HCT116 (cell line): ENCODE measurements at regions not wholly inside any gene's neighbourhood (a gene's known extent, or its start where the extent isn't known, plus 50 kb on each side); places are given as distances from the start of the nearest gene placed in this dataset.
"Not testable (repeated sequence)": the region's sequence is repeated elsewhere in the genome, so short reads cannot be mapped to it uniquely, and the experiment has no call there.

Experiments
- ATAC-seq: fragments of 200-7000 bp; cut with Tn5 transposase; 2 replicates; pipeline ENCODE4 v1.9.1; 2020; ENCODE audit warnings: mild to moderate bottlenecking, moderate library complexity
- BruUV-seq: library from RNA; stranded (reverse); fragments of 400-500 nt; replicated peaks from 2 replicates; lab custom pipeline; 2021; lab: Mats Ljungman, UMichigan
- CTCF ChIA-PET: fragments of 300-600 bp; sonication (Branson Sonifier 250); formaldehyde crosslinking; loops from one replicate; lab custom pipeline; 2021; ENCODE audit warnings: antibody characterized with exemption; lab: Charles Lee
- POLR2A ChIA-PET: fragments of 300-600, 350-600 bp; sonication (Branson Sonifier 250); formaldehyde crosslinking; loops from one replicate; lab custom pipeline; 2021; ENCODE audit warnings: antibody characterized with exemption; lab: Charles Lee
- RAD21 ChIA-PET, 2 experiments: fragments of 300-600 bp; sonication (Branson Sonifier 250); formaldehyde crosslinking; loops; one replicate each; lab custom pipeline; 2023; ENCODE audit warnings: low total read pairs in 2 of 2; ENCODE audit not compliant: uncharacterized antibody in 2 of 2, unreplicated experiment in 2 of 2, low non-redundant PET in 1 of 2; lab: Charles Lee
- DNase-seq: peaks from one replicate; pipeline ENCODE4 v3.0.0-alpha.2; 2010; ENCODE audit warnings: low read depth, low spot score
- H2AFZ ChIP-seq: fragments of 200-600 bp; shearing (Covaris generic), sonication (generic); 2 replicates; pipeline ENCODE4 v1.6.1; 2017; ENCODE audit warnings: low read depth, mixed run types, mixed read lengths, antibody characterized with exemption, low read length; ENCODE audit not compliant: poor library complexity, severe bottlenecking
- H3K27ac ChIP-seq: 2 replicates; pipeline ENCODE4 v1.5.1; 2012; ENCODE audit warnings: low read depth, low read length
- H3K27me3 ChIP-seq: fragments of 200-600 bp; sonication (generic); 2 replicates; pipeline ENCODE4 v1.6.1; 2016; ENCODE audit warnings: mixed run types, low read length, mixed read lengths; ENCODE audit not compliant: insufficient read depth
- H3K36me3 ChIP-seq, 2 experiments: fragments of 200-500 bp in 1 of 2; fragments of 200-600 bp in 1 of 2; sonication (Bioruptor generic) in 1 of 2; sonication (generic) in 1 of 2; 2 replicates each; pipeline versions ENCODE4 v1.5.1 to v1.6.1; 2014 to 2016; ENCODE audit warnings: low read length in 2 of 2, inconsistent platforms in 1 of 2, mixed read lengths in 1 of 2, mixed run types in 1 of 2; ENCODE audit not compliant: insufficient read depth in 2 of 2, control insufficient read depth in 1 of 2
- H3K4me1 ChIP-seq, 2 experiments: fragments of 200-600 bp in 1 of 2; sonication (generic) in 1 of 2; 2 replicates each; pipeline versions ENCODE4 v1.5.1 to v1.6.1; 2012 to 2017; ENCODE audit warnings: low read length in 2 of 2, inconsistent platforms in 1 of 2, mild to moderate bottlenecking in 1 of 2, mixed read lengths in 1 of 2, mixed run types in 1 of 2, moderate library complexity in 1 of 2; ENCODE audit not compliant: insufficient read depth in 2 of 2, control insufficient read depth in 1 of 2
- H3K4me2 ChIP-seq: fragments of 200-600 bp; sonication (generic); 2 replicates; pipeline ENCODE4 v1.6.1; 2017; ENCODE audit warnings: mixed run types, low read length, mixed read lengths
- H3K4me3 ChIP-seq, 2 experiments: fragments of 200-600 bp in 1 of 2; sonication (generic) in 1 of 2; replicated peaks in 1 of 2; 2 replicates each; pipeline ENCODE4 v1.5.1; 2011 to 2016; ENCODE audit warnings: low read length in 2 of 2, control low read depth in 1 of 2, low read depth in 1 of 2, mild to moderate bottlenecking in 1 of 2, mixed read lengths in 1 of 2, mixed run types in 1 of 2
- H3K79me2 ChIP-seq: fragments of 200-600 bp; sonication (generic); 2 replicates; pipeline ENCODE4 v1.6.1; 2017; ENCODE audit warnings: mild to moderate bottlenecking, mixed run types, low read length, moderate library complexity, mixed read lengths; ENCODE audit not compliant: insufficient read depth
- H3K9ac ChIP-seq: fragments of 200-600 bp; sonication (generic); 2 replicates; pipeline ENCODE4 v1.6.1; 2016; ENCODE audit warnings: low read length, mixed read lengths
- H3K9me2 ChIP-seq: fragments of 200-600 bp; sonication (generic), shearing (Covaris generic); 2 replicates; pipeline ENCODE4 v1.6.1; 2017; ENCODE audit warnings: mixed run types, mild to moderate bottlenecking, moderate library complexity; ENCODE audit not compliant: insufficient read depth
- H3K9me3 ChIP-seq, 2 experiments: fragments of 200-500 bp in 1 of 2; fragments of 200-600 bp in 1 of 2; sonication (Bioruptor generic) in 1 of 2; sonication (generic) in 1 of 2; 2 replicates each; pipeline ENCODE4 v1.6.1; 2014 to 2017; ENCODE audit warnings: low read length in 2 of 2, mixed read lengths in 2 of 2, inconsistent platforms in 1 of 2, low read depth in 1 of 2, mild to moderate bottlenecking in 1 of 2, mixed run types in 1 of 2, moderate library complexity in 1 of 2; ENCODE audit not compliant: control insufficient read depth in 1 of 2, insufficient read depth in 1 of 2
- H4K20me1 ChIP-seq: fragments of 200-600 bp; sonication (generic), shearing (Covaris generic); 2 replicates; pipeline ENCODE4 v1.6.1; 2017; ENCODE audit warnings: mixed run types, mild to moderate bottlenecking, moderate library complexity; ENCODE audit not compliant: insufficient read depth
- ATF3 ChIP-seq: IDR thresholded peaks from 2 replicates; pipeline ENCODE4 v1.6.1; 2012
- CTCF ChIP-seq, 3 experiments: fragments of 200-600 bp in 1 of 3; sonication (generic) in 1 of 3; IDR thresholded peaks in 2 of 3; conservative IDR thresholded peaks in 1 of 3; 2 replicates each; pipeline ENCODE4 v1.5.1; 2012 to 2017; ENCODE audit warnings: low read depth in 2 of 3, low read length in 2 of 3, antibody characterized with exemption in 1 of 3, borderline replicate concordance in 1 of 3, control low read depth in 1 of 3, mild to moderate bottlenecking in 1 of 3, mixed read lengths in 1 of 3, mixed run types in 1 of 3, moderate library complexity in 1 of 3; ENCODE audit not compliant: insufficient read depth in 1 of 3
- EZH2 ChIP-seq: fragments of 200-600 bp; sonication (generic); IDR thresholded peaks from 2 replicates; pipeline ENCODE4 v1.6.1; 2017; ENCODE audit warnings: antibody characterized with exemption, mixed run types
- EZH2phosphoT487 ChIP-seq: fragments of 200-600 bp; IDR thresholded peaks from 2 replicates; pipeline ENCODE4 v1.6.1; 2018; ENCODE audit warnings: antibody characterized with exemption, borderline replicate concordance
- POLR2A ChIP-seq: IDR thresholded peaks from 2 replicates; pipeline ENCODE4 v1.7.0; 2011; ENCODE audit warnings: borderline replicate concordance; ENCODE audit not compliant: insufficient read depth, insufficient read length; ENCODE audit errors: extremely low read depth
- REST ChIP-seq: IDR thresholded peaks from 2 replicates; pipeline ENCODE4 v1.6.1; 2012; ENCODE audit warnings: low read depth
- SIN3A ChIP-seq: IDR thresholded peaks from 2 replicates; pipeline ENCODE4 v1.6.1; 2012; ENCODE audit warnings: low read depth
- ZBTB33 ChIP-seq: IDR thresholded peaks from 2 replicates; pipeline ENCODE4 v1.6.1; 2011; ENCODE audit warnings: mild to moderate bottlenecking, low read length, moderate library complexity; ENCODE audit not compliant: insufficient replicate concordance; ENCODE audit errors: extremely low read depth
- intact Hi-C: fragments of 100-400 bp; cut with micrococcal nuclease; formaldehyde crosslinking; loops from 2 replicates; pipeline ENCODE4 v1.10.0; 2022

- TF ChIP-seq REST (no peak), ZBTB33 (no peak), POLR2A (no peak)
- TF ChIP-seq, all 23 proteins: peak for 0
These were observed 210.8 kb upstream of the ETAA1 start (continued) for GRCh38 chr2:67186326-67186725.

- Histone ChIP-seq H3K9me2 (no peaks in the 10 kb centered on the region), H4K20me1 (no peaks in the 10 kb centered on the region), H3K4me1 (no peaks in the 10 kb centered on the region), H3K27ac (no peak overlapping the region), H3K4me3 (no peak overlapping the region), H3K27me3 (no peaks in the 10 kb centered on the region), H2AFZ (no peak overlapping the region), H3K4me2 (no peak overlapping the region), H3K79me2 (no peaks in the 10 kb centered on the region), H3K9me3 (no peaks in the 10 kb centered on the region), H3K9ac (no peak overlapping the region), H3K36me3 (no peaks in the 10 kb centered on the region)
- intact Hi-C loops = no loop called here
- no peak for TF ChIP-seq CTCF (IDR thresholded peaks at IDR 0.05 in 2 of 3, conservative IDR thresholded peaks at IDR 0.05 in 1 of 3; ENCODE audit: borderline replicate concordance in 1 of 3, insufficient read depth in 1 of 3, low read depth in 2 of 3, low read length in 2 of 3)
- TF ChIP-seq EZH2 = no peak
- TF ChIP-seq ATF3 = no peak
- no peak for TF ChIP-seq SIN3A
- no peak for TF ChIP-seq EZH2phosphoT487
- POLR2A ChIA-PET = no interaction called here
- CTCF ChIA-PET = no interaction called here
- no peak for DNase-seq
- no peak for ATAC-seq
- no TSS peak for BruUV-seq
- RAD21 ChIA-PET = no interaction called here
These were observed 210.3 kb upstream of the ETAA1 start for GRCh38 chr2:67186871-67187270.

- H3K9me3 ChIP-seq, H3K79me2 ChIP-seq, H3K4me1 ChIP-seq, H3K4me2 ChIP-seq, CTCF ChIA-PET, H2AFZ ChIP-seq, H3K9me2 ChIP-seq, H3K4me3 ChIP-seq, intact Hi-C loops, H3K36me3 ChIP-seq, H3K27ac ChIP-seq, H3K9ac ChIP-seq, H4K20me1 ChIP-seq, BruUV-seq, H3K27me3 ChIP-seq, RAD21 ChIA-PET, POLR2A ChIA-PET, DNase-seq, ATAC-seq: not testable (repeated sequence)
These were observed 201.8 kb upstream of the ETAA1 start for GRCh38 chr2:67195327-67195726.
